Right cardiac atrium (tissue), 2 donors: ENCODE measurements at regions not wholly inside any gene's neighbourhood (a gene's known extent, or its start where the extent isn't known, plus 50 kb on each side); places are given as distances from the start of the nearest gene placed in this dataset.

ENCODE experiments used
- microRNA-seq, 2 donors: library from miRNA; unstranded; fragments of <30 nt; microRNA quantifications; one replicate each; pipeline ENCODE4 v1.2.0, GENCODE V29; 2020 to 2021
- donor health status: DM: no; HTN: yes; CAD: no.
- donor health status: DM: no; HTN: no; CAD: no.

Small RNAs in the stretch of these regions (microRNA-seq; reads per million reads assigned to microRNA genes)
- gene MIR1270 = 2.7 to 3.4 reads per million in 2 donors
